Mesodermal cell (in vitro differentiated cells): ENCODE measurements at regions not wholly inside any gene's neighbourhood (a gene's known extent, or its start where the extent isn't known, plus 50 kb on each side); places are given as distances from the start of the nearest gene placed in this dataset.
"Not testable (repeated sequence)": the region's sequence is repeated elsewhere in the genome, so short reads cannot be mapped to it uniquely, and the experiment has no call there.

ENCODE experiments used
- H3K27ac ChIP-seq: 2 replicates; pipeline ENCODE4 v1.7.0; 2013; ENCODE audit warnings: mild to moderate bottlenecking, low read depth, low read length, moderate library complexity; ENCODE audit not compliant: severe bottlenecking
- H3K36me3 ChIP-seq: 2 replicates; pipeline ENCODE4 v1.7.1; 2013; ENCODE audit warnings: mild to moderate bottlenecking, low read length, moderate library complexity; ENCODE audit not compliant: control insufficient read depth, insufficient read depth
- H3K4me1 ChIP-seq: one replicate; pipeline ENCODE4 v1.7.1; 2013; ENCODE audit warnings: mild to moderate bottlenecking, low read length; ENCODE audit not compliant: insufficient read depth, control insufficient read depth, poor library complexity, severe bottlenecking
- H3K4me3 ChIP-seq: 2 replicates; pipeline ENCODE4 v1.7.0; 2013; ENCODE audit warnings: low read length, control low read depth, mild to moderate bottlenecking; ENCODE audit not compliant: insufficient read depth, poor library complexity, severe bottlenecking; ENCODE audit errors: extremely low read depth
- H3K9me3 ChIP-seq: 2 replicates; pipeline ENCODE4 v1.7.1; 2013; ENCODE audit warnings: mild to moderate bottlenecking, low read length, moderate library complexity; ENCODE audit not compliant: control insufficient read depth
- WGBS, 2 experiments: methylation state at CpG; one replicate each; pipeline ENCODE4 v1.1.5; 2013; ENCODE audit warnings: missing lambda C conversion rate in 2 of 2; ENCODE audit not compliant: insufficient coverage in 2 of 2; 5-methylcytosine and 5-hydroxymethylcytosine counted together

GRCh38 chr7:89616829-89617228 lies 537.4 kb upstream of the STEAP1 start:
- not testable (repeated sequence) for H3K36me3 ChIP-seq, H3K27ac ChIP-seq, H3K4me1 ChIP-seq, H3K9me3 ChIP-seq, H3K4me3 ChIP-seq
- 100% methylated on average over 1 of the region's 6 CpGs for WGBS, 2 experiments

- Histone ChIP-seq H3K36me3 (no peaks in the 10 kb centered on the region), H3K27ac (no peak overlapping the region), H3K4me3 (no peak overlapping the region), H3K4me1 (no peaks in the 10 kb centered on the region), H3K9me3 (no peaks in the 10 kb centered on the region)
- whole genome bisulfite sequencing, 2 experiments, result no CpG with 5 or more reads among the region's 3 CpGs
These were observed 536.0 kb upstream of the STEAP1 start for GRCh38 chr7:89618274-89618673.

GRCh38 chr7:89621925-89622641 lies 532.2 kb upstream of the STEAP1 start:
- Histone ChIP-seq H3K4me1 (no peaks in the 10 kb centered on the region), H3K27ac (no peak overlapping the region), H3K4me3 (no peak overlapping the region), H3K36me3 (no peaks in the 10 kb centered on the region), H3K9me3 (no peaks in the 10 kb centered on the region)
- 76 to 87% methylated on average over 4 of the region's 4 CpGs for WGBS, 2 experiments

GRCh38 chr7:89623018-89623672 lies 531.1 kb upstream of the STEAP1 start:
- Histone ChIP-seq H3K9me3 (no peaks in the 10 kb centered on the region), H3K4me3 (no peak overlapping the region), H3K36me3 (no peaks in the 10 kb centered on the region), H3K4me1 (no peaks in the 10 kb centered on the region), H3K27ac (no peak overlapping the region)
- WGBS, 2 experiments, result no CpG with 5 or more reads among the region's 1 CpG

- not testable (repeated sequence) for H3K4me3 ChIP-seq, H3K27ac ChIP-seq, H3K4me1 ChIP-seq, H3K9me3 ChIP-seq, H3K36me3 ChIP-seq
- 80 to 86% methylated on average over 2 of the region's 5 CpGs for WGBS, 2 experiments
These were observed 530.1 kb upstream of the STEAP1 start for GRCh38 chr7:89624155-89624554.

- H3K27ac ChIP-seq, result no peak overlapping the region
- H3K4me1 ChIP-seq, result no peaks in the 10 kb centered on the region
- H3K4me3 ChIP-seq, result no peak overlapping the region
- H3K36me3 ChIP-seq, result no peaks in the 10 kb centered on the region
- no CpG with 5 or more reads among the region's 3 CpGs for WGBS, 2 experiments
- H3K9me3 ChIP-seq, result no peaks in the 10 kb centered on the region
These were observed 505.8 kb upstream of the STEAP1 start for GRCh38 chr7:89648509-89648908.

- H3K4me1 ChIP-seq, result no peaks in the 10 kb centered on the region
- H3K36me3 ChIP-seq, result no peaks in the 10 kb centered on the region
- no peak overlapping the region for H3K4me3 ChIP-seq
- WGBS, 2 experiments, result 100% methylated on average over 1 of the region's 1 CpG; no CpG with 5 or more reads in 1 of the 2 experiments
- H3K9me3 ChIP-seq, result no peaks in the 10 kb centered on the region
- H3K27ac ChIP-seq, result no peak overlapping the region
These were observed 498.3 kb upstream of the STEAP1 start for GRCh38 chr7:89655946-89656345.

GRCh38 chr7:89661876-89662275 lies 492.4 kb upstream of the STEAP1 start:
- no peak overlapping the region for H3K4me3 ChIP-seq
- no peaks in the 10 kb centered on the region for H3K36me3 ChIP-seq
- WGBS, 2 experiments, result no CpG with 5 or more reads among the region's 2 CpGs

GRCh38 chr7:89666136-89666835 lies 488.0 kb upstream of the STEAP1 start:
- 79 to 82% methylated on average over 2 to 3 of the region's 4 CpGs for WGBS, 2 experiments
- Histone ChIP-seq H3K4me1 (no peaks in the 10 kb centered on the region), H3K27ac (no peak overlapping the region), H3K4me3 (no peak overlapping the region), H3K36me3 (no peaks in the 10 kb centered on the region), H3K9me3 (no peaks in the 10 kb centered on the region)

More at GRCh38 chr7:89661876-89662275, 492.4 kb upstream of the STEAP1 start:
- no peaks in the 10 kb centered on the region for H3K9me3 ChIP-seq
- no peaks in the 10 kb centered on the region for H3K4me1 ChIP-seq
- no peak overlapping the region for H3K27ac ChIP-seq

- Histone ChIP-seq H3K4me1 (no peaks in the 10 kb centered on the region), H3K36me3 (no peaks in the 10 kb centered on the region), H3K27ac (no peak overlapping the region), H3K9me3 (peaks cover 5% of the 10 kb centered on the region), H3K4me3 (no peak overlapping the region)
- 80 to 100% methylated on average over 1 to 2 of the region's 2 CpGs for WGBS, 2 experiments
These were observed 474.1 kb upstream of the STEAP1 start for GRCh38 chr7:89680161-89680560.

- Histone ChIP-seq H3K4me1 (no peaks in the 10 kb centered on the region), H3K36me3 (no peaks in the 10 kb centered on the region), H3K27ac (no peak overlapping the region), H3K9me3 (peaks cover 5% of the 10 kb centered on the region), H3K4me3 (no peak overlapping the region)
- WGBS, 2 experiments, result no CpG with 5 or more reads among the region's 1 CpG
These were observed 472.8 kb upstream of the STEAP1 start for GRCh38 chr7:89681448-89681847.
